HepG2 (cell line): ENCODE measurements at regions not wholly inside any gene's neighbourhood (a gene's known extent, or its start where the extent isn't known, plus 50 kb on each side); places are given as distances from the start of the nearest gene placed in this dataset.

ENCODE experiments used
- ATAC-seq: fragments of 200-7000 bp; cut with Tn5 transposase; 3 replicates; pipeline ENCODE4 v1.9.1; 2020; ENCODE audit warnings: mild to moderate bottlenecking, moderate library complexity
- BruUV-seq: library from RNA; stranded (reverse); fragments of 400-500 nt; replicated peaks from 2 replicates; lab custom pipeline; 2021; lab: Mats Ljungman, UMichigan
- CTCF ChIA-PET: fragments of 300-600 bp; formaldehyde crosslinking; extraction: SDS; loops from one replicate; lab custom pipeline; 2021; ENCODE audit warnings: low total read pairs, inconsistent platforms, low intra/inter-chr PET ratio; lab: Yijun Ruan, JAX
- POLR2A ChIA-PET: fragments of 350-600 bp; sonication (Branson Sonifier 250); formaldehyde crosslinking; loops from one replicate; lab custom pipeline; 2020; ENCODE audit warnings: antibody characterized with exemption, inconsistent platforms; lab: Yijun Ruan, JAX
- DNase-seq: peaks from one replicate; pipeline ENCODE4 v3.0.0-alpha.2; 2015; ENCODE audit warnings: low spot score
- FAIRE-seq: peaks from 3 replicates; lab custom pipeline; 2011; peaks lifted over from hg19 to GRCh38; lab: Jason Lieb, UNC
- H2AFZ ChIP-seq: one replicate; pipeline ENCODE4 v1.6.1; 2011; ENCODE audit warnings: low read length, inconsistent platforms
- H3K27ac ChIP-seq: fragments of 300-600 bp; 3 replicates; pipeline ENCODE4 v1.8.0; 2011; ENCODE audit warnings: mixed run types, mild to moderate bottlenecking, mixed read lengths, low read length, inconsistent platforms; ENCODE audit not compliant: insufficient read depth; ENCODE audit errors: extremely low read length
- H3K27me3 ChIP-seq, 2 experiments: fragments of 200-600 bp in 1 of 2; 2 replicates in 1 of 2; 3 replicates in 1 of 2; pipeline versions ENCODE4 v1.6.0 to v1.8.0; 2011; ENCODE audit warnings: low read length in 2 of 2, mild to moderate bottlenecking in 2 of 2, moderate library complexity in 2 of 2, inconsistent platforms in 1 of 2; ENCODE audit not compliant: insufficient read depth in 2 of 2, control insufficient read depth in 1 of 2
- H3K36me3 ChIP-seq, 2 experiments: fragments of 200-600 bp in 1 of 2; replicated peaks in 1 of 2; 2 replicates in 1 of 2; 3 replicates in 1 of 2; pipeline versions ENCODE4 v1.5.1 to v1.8.0; 2011; ENCODE audit warnings: low read length in 2 of 2, inconsistent platforms in 1 of 2; ENCODE audit not compliant: insufficient read depth in 2 of 2, control insufficient read depth in 1 of 2
- H3K4me1 ChIP-seq: 2 replicates; pipeline ENCODE4 v1.5.1; 2012; ENCODE audit warnings: low read length, inconsistent platforms; ENCODE audit not compliant: insufficient read depth
- H3K4me2 ChIP-seq: 2 replicates; pipeline ENCODE4 v1.6.0; 2011; ENCODE audit warnings: low read depth, low read length, inconsistent platforms
- H3K4me3 ChIP-seq, 3 experiments: fragments of 200-600 bp in 1 of 3; sonication (generic), shearing (Covaris generic) in 1 of 3; replicated peaks in 1 of 3; 2 replicates each; pipeline ENCODE4 v1.5.1; 2011 to 2016; ENCODE audit warnings: low read length in 3 of 3, inconsistent platforms in 2 of 3, low read depth in 2 of 3, mild to moderate bottlenecking in 2 of 3, control low read depth in 1 of 3, mixed read lengths in 1 of 3; ENCODE audit not compliant: insufficient read depth in 1 of 3
- H3K79me2 ChIP-seq: one replicate; pipeline ENCODE4 v1.6.1; 2011; ENCODE audit warnings: low read length, inconsistent platforms; ENCODE audit not compliant: insufficient read depth
- H3K9ac ChIP-seq: 2 replicates; pipeline ENCODE4 v1.6.0; 2011; ENCODE audit warnings: mild to moderate bottlenecking, low read depth, low read length, inconsistent platforms; ENCODE audit not compliant: insufficient read depth
- H3K9me3 ChIP-seq: 2 replicates; pipeline ENCODE4 v1.5.1; 2012; ENCODE audit warnings: mild to moderate bottlenecking, low read length
- H4K20me1 ChIP-seq: 2 replicates; pipeline ENCODE4 v1.6.0; 2011; ENCODE audit warnings: inconsistent platforms, mild to moderate bottlenecking, low read length, moderate library complexity; ENCODE audit not compliant: insufficient read depth
- ATF5 ChIP-seq: sonication (generic); formaldehyde crosslinking; IDR thresholded peaks from 2 replicates; pipeline ENCODE4 v1.4.0; 2020; ENCODE audit warnings: mild to moderate bottlenecking, low read depth, missing genetic modification reagents
- CCDC6 ChIP-seq: sonication (generic); formaldehyde crosslinking; IDR thresholded peaks from 2 replicates; pipeline ENCODE4 v1.8.1; 2022; ENCODE audit warnings: mild to moderate bottlenecking, missing genetic modification reagents, moderate library complexity
- DBP ChIP-seq: sonication (generic); formaldehyde crosslinking; IDR thresholded peaks from 2 replicates; pipeline ENCODE4 v1.4.0; 2020; ENCODE audit warnings: missing genetic modification reagents; ENCODE audit errors: not compliant biosample characterization
- EED ChIP-seq: sonication (generic); formaldehyde crosslinking; IDR thresholded peaks from 2 replicates; pipeline ENCODE4 v1.5.0; 2020; ENCODE audit warnings: mild to moderate bottlenecking, missing genetic modification reagents
- FOXJ3 ChIP-seq: sonication (generic); formaldehyde crosslinking; IDR thresholded peaks from 2 replicates; pipeline ENCODE4 v1.4.0; 2020; ENCODE audit warnings: missing genetic modification reagents, mild to moderate bottlenecking, borderline replicate concordance
- RBFOX2 ChIP-seq: fragments of 200-400 bp; formaldehyde crosslinking; IDR thresholded peaks from 2 replicates; pipeline ENCODE4 v1.6.1; 2017; ENCODE audit warnings: low read depth, mild to moderate bottlenecking, low read length
- SNAPC2 ChIP-seq: sonication (generic); formaldehyde crosslinking; IDR thresholded peaks from 2 replicates; pipeline ENCODE4 v1.8.1; 2022; ENCODE audit warnings: mild to moderate bottlenecking, missing genetic modification reagents
- TFDP2 ChIP-seq: sonication (generic); formaldehyde crosslinking; IDR thresholded peaks from 2 replicates; pipeline ENCODE4 v1.4.0; 2020; ENCODE audit warnings: missing genetic modification reagents
- WIZ ChIP-seq: sonication (generic); formaldehyde crosslinking; IDR thresholded peaks from 2 replicates; pipeline ENCODE4 v1.5.1; 2020; ENCODE audit warnings: mild to moderate bottlenecking, missing genetic modification reagents
- ZBTB4 ChIP-seq: sonication (generic); formaldehyde crosslinking; IDR thresholded peaks from 2 replicates; pipeline ENCODE4 v1.4.0; 2020; ENCODE audit warnings: missing genetic modification reagents, mild to moderate bottlenecking, borderline replicate concordance
- ZNF484 ChIP-seq: sonication (generic); formaldehyde crosslinking; IDR thresholded peaks from 2 replicates; pipeline ENCODE4 v1.5.1; 2020; ENCODE audit warnings: mild to moderate bottlenecking, low read depth, missing genetic modification reagents, borderline replicate concordance
- ZNF564 ChIP-seq: sonication (generic); formaldehyde crosslinking; IDR thresholded peaks from 2 replicates; pipeline ENCODE4 v1.8.1; 2023; ENCODE audit warnings: mild to moderate bottlenecking, missing genetic modification reagents
- ZSCAN22 ChIP-seq: sonication (generic); formaldehyde crosslinking; IDR thresholded peaks from 2 replicates; pipeline ENCODE4 v1.4.0; 2020; ENCODE audit warnings: mild to moderate bottlenecking, missing genetic modification reagents
- WGBS: methylation state at CpG from one replicate; pipeline ENCODE4 v1.1.6; 2017; ENCODE audit warnings: low lambda C conversion rate; 5-methylcytosine and 5-hydroxymethylcytosine counted together
- in situ Hi-C: cut with HindIII; loops from 2 replicates; pipeline ENCODE4 v1.10.0; 2017; ENCODE audit warnings: low pct_unique_long_range_greater_than_20kb; ENCODE audit not compliant: extremely low pct_ligation_motif_present
- intact Hi-C: fragments of 100-400 bp; cut with micrococcal nuclease; formaldehyde crosslinking; loops from one replicate; pipeline ENCODE4 v1.10.0; 2022; ENCODE audit not compliant: unreplicated experiment

GRCh38 chr2:83063933-83064332 is 1395.1 kb downstream of the SUCLG1 start:
- no peak overlapping the region for H3K27ac ChIP-seq
- H3K9me3 ChIP-seq = peaks cover 58% of the 10 kb centered on the region
- FAIRE-seq (no peak), DNase-seq (no peak), ATAC-seq (no peak)
- H2AFZ ChIP-seq = no peak overlapping the region
- no TSS peak for BruUV-seq
- CTCF ChIA-PET = no interaction called here
- 48% methylated on average over 1 of the region's 1 CpG for WGBS
- in situ Hi-C loops (no loop called here), intact Hi-C loops (no loop called here)
- POLR2A ChIA-PET = no interaction called here
- no peaks in the 10 kb centered on the region for H3K27me3 ChIP-seq
- peaks cover 22% of the 10 kb centered on the region for H3K4me1 ChIP-seq
- no peak overlapping the region for H3K4me2 ChIP-seq
- no peak overlapping the region for H3K9ac ChIP-seq
- no peaks in the 10 kb centered on the region for H4K20me1 ChIP-seq
- H3K79me2 ChIP-seq = no peaks in the 10 kb centered on the region
- no peak overlapping the region for H3K4me3 ChIP-seq
- H3K36me3 ChIP-seq = no peaks in the 10 kb centered on the region
- no peak for TF ChIP-seq ZNF564
- TF ChIP-seq SNAPC2 (CRISPR knock-in tag) = no peak
- no peak for TF ChIP-seq DBP
- TF ChIP-seq ZBTB4 (CRISPR knock-in tag) = no peak
- TF ChIP-seq CCDC6 (CRISPR knock-in tag) = no peak
- no peak for TF ChIP-seq EED
- TF ChIP-seq ZSCAN22 (CRISPR knock-in tag) = no peak
- no peak for TF ChIP-seq FOXJ3 (CRISPR knock-in tag)
- TF ChIP-seq ZNF484 (CRISPR knock-in tag) = no peak
- no peak for TF ChIP-seq ATF5 (CRISPR knock-in tag)
- TF ChIP-seq WIZ (CRISPR knock-in tag) = no peak
- TF ChIP-seq RBFOX2 = no peak
- TF ChIP-seq TFDP2 (CRISPR knock-in tag) = no peak
